ENCODE measurements at regions not wholly inside any gene's neighbourhood (a gene's known extent, or its start where the extent isn't known, plus 50 kb on each side); places are given as distances from the start of the nearest gene placed in this dataset.

DNA sequence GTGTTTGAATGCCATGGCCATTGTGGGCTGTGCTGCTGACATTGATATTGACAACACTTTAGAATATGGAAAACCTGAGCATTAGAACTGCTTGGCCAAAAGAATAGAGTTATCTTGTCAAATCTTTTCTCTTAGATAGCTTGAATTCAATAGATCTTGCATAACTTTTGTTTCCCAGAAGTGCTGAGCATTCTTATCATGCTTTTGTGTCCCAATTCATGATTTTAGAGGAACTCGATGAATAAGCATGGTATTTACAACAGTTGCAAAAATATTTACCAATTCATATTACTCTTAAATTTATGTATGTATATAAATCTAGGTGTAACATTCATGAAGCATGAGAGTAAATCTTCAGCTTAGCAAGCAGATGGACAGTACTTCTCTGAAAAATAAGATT is 508.0 kb downstream of the BCL11A start:
- no CpG with 5 or more reads among the region's 1 CpG for WGBS (ENCODE audit: extremely low coverage, insufficient coverage, low lambda C conversion rate)
- Histone ChIP-seq H3K4me3 (ENCODE audit: low read length) (no peak overlapping the region), H4K5ac (ENCODE audit: low read length) (no peak overlapping the region), H2BK120ac (ENCODE audit: low read depth, low read length) (no peak overlapping the region), H3K79me1 (ENCODE audit: low read length) (no peaks in the 10 kb centered on the region), H3K36me3 (ENCODE audit: control insufficient read depth, insufficient read depth, low read length) (no peaks in the 10 kb centered on the region), H2BK5ac (ENCODE audit: low read length) (no peak overlapping the region), H2AK5ac (ENCODE audit: low read length) (no peak overlapping the region), H3K18ac (ENCODE audit: low read length) (no peak overlapping the region), H2BK15ac (replicated peaks; ENCODE audit: low read depth) (no peak overlapping the region), H3K4me1 (ENCODE audit: control insufficient read depth, low read depth, low read length) (no peaks in the 10 kb centered on the region), H3K23ac (ENCODE audit: low read length) (no peak overlapping the region), H4K8ac (ENCODE audit: low read depth, low read length) (no peak overlapping the region), H3K27me3 (ENCODE audit: insufficient read depth, low read length, poor library complexity) (no peaks in the 10 kb centered on the region), H3K4ac (ENCODE audit: low read depth, low read length) (no peak overlapping the region), H3K56ac (ENCODE audit: low read length) (no peak overlapping the region), H3K9ac (ENCODE audit: low read length) (no peak overlapping the region), H3K79me2 (ENCODE audit: control insufficient read depth, insufficient read depth, low read length) (no peaks in the 10 kb centered on the region), H3K4me2 (ENCODE audit: low read length) (no peak overlapping the region), H3K27ac (ENCODE audit: low read depth, low read length) (no peak overlapping the region)
- no peak for DNase-seq

DNA sequence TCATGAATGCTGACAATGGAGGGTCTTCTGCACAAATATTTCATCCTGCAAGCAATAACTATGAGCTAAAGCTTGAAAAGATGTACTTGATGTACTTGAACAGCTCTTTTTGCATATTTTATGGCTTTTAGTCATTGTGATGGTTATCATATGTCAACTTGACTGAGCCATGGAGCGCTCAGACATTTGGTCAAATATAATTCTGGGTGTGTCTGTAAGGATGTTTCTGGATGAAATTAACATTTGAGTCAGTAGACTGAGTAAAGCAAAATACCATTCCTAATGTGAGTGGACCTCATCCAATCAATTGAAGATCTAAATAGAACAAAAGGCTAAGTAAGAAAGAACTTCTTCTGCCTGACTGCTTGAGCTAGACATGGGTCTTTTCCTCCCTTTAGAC is 509.0 kb downstream of the BCL11A start:
- Histone ChIP-seq H3K36me3 (ENCODE audit: control insufficient read depth, insufficient read depth, low read length) (no peaks in the 10 kb centered on the region), H3K4me2 (ENCODE audit: low read length) (no peak overlapping the region), H2AK5ac (ENCODE audit: low read length) (no peak overlapping the region), H3K27me3 (ENCODE audit: insufficient read depth, low read length, poor library complexity) (no peaks in the 10 kb centered on the region), H3K56ac (ENCODE audit: low read length) (no peak overlapping the region), H3K27ac (ENCODE audit: low read depth, low read length) (no peak overlapping the region), H3K23ac (ENCODE audit: low read length) (no peak overlapping the region), H2BK15ac (replicated peaks; ENCODE audit: low read depth) (no peak overlapping the region), H4K8ac (ENCODE audit: low read depth, low read length) (no peak overlapping the region), H3K4ac (ENCODE audit: low read depth, low read length) (no peak overlapping the region), H3K79me1 (ENCODE audit: low read length) (no peaks in the 10 kb centered on the region), H2BK5ac (ENCODE audit: low read length) (no peak overlapping the region), H2BK120ac (ENCODE audit: low read depth, low read length) (no peak overlapping the region), H3K79me2 (ENCODE audit: control insufficient read depth, insufficient read depth, low read length) (no peaks in the 10 kb centered on the region), H3K4me1 (ENCODE audit: control insufficient read depth, low read depth, low read length) (no peaks in the 10 kb centered on the region), H4K5ac (ENCODE audit: low read length) (no peak overlapping the region), H3K18ac (ENCODE audit: low read length) (no peak overlapping the region), H3K4me3 (ENCODE audit: low read length) (no peak overlapping the region), H3K9ac (ENCODE audit: low read length) (no peak overlapping the region)
- DNase-seq, result no peak
- no CpG with 5 or more reads among the region's 1 CpG for WGBS (ENCODE audit: extremely low coverage, insufficient coverage, low lambda C conversion rate)

DNA sequence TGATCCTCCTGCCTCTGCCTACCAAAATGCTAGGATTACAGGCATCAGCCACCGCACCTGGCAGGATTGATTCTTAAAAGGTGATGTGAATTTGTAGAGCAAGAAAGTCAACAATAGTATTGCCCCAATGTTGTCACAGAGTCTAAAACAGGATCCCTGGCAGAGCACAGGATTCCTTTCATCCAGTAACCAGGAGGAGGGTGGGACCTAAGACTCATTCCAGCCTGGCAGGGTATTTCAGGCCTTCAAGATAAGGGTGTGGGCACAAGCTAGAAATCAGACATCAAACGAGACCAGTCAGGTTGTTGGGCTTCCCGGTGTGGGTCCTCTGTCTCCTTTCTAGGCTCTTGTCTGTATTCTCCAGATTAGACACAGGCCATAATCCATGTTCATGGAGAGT is 511.4 kb downstream of the BCL11A start:
- Histone ChIP-seq H3K56ac (ENCODE audit: low read length) (no peak overlapping the region), H3K4ac (ENCODE audit: low read depth, low read length) (no peak overlapping the region), H3K27ac (ENCODE audit: low read depth, low read length) (no peak overlapping the region), H3K4me3 (ENCODE audit: low read length) (no peak overlapping the region), H3K4me2 (ENCODE audit: low read length) (no peak overlapping the region), H2BK120ac (ENCODE audit: low read depth, low read length) (no peak overlapping the region), H2AK5ac (ENCODE audit: low read length) (no peak overlapping the region), H3K79me2 (ENCODE audit: control insufficient read depth, insufficient read depth, low read length) (no peaks in the 10 kb centered on the region), H4K5ac (ENCODE audit: low read length) (no peak overlapping the region), H3K23ac (ENCODE audit: low read length) (no peak overlapping the region), H3K9ac (ENCODE audit: low read length) (no peak overlapping the region), H3K79me1 (ENCODE audit: low read length) (no peaks in the 10 kb centered on the region), H3K18ac (ENCODE audit: low read length) (no peak overlapping the region), H3K4me1 (ENCODE audit: control insufficient read depth, low read depth, low read length) (no peaks in the 10 kb centered on the region), H2BK5ac (ENCODE audit: low read length) (no peak overlapping the region), H3K36me3 (ENCODE audit: control insufficient read depth, insufficient read depth, low read length) (no peaks in the 10 kb centered on the region), H4K8ac (ENCODE audit: low read depth, low read length) (no peak overlapping the region), H3K27me3 (ENCODE audit: insufficient read depth, low read length, poor library complexity) (no peaks in the 10 kb centered on the region), H2BK15ac (replicated peaks; ENCODE audit: low read depth) (no peak overlapping the region)
- WGBS (ENCODE audit: extremely low coverage, insufficient coverage, low lambda C conversion rate), result no CpG with 5 or more reads among the region's 3 CpGs
- no peak for DNase-seq

DNA sequence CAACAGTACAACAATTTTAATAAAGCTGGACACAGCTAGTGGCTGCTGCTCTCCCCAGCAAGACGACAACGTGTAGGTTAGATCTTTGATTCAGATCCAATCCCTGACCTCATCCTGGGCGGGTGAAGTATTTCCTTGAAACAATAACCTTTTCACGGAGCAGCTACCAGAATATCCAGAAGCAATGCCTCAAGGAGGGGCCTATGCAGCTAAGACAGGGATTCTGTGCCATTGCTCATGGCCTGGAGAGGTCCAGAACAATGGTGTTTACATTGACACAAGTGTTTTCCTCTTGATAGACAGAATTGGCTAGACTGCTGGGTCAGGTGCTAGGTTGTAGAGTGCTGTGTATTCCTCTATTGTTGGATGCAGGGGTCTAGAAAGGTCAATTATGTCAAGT is 520.1 kb downstream of the BCL11A start:
- no peak overlapping the region for H3K23ac ChIP-seq (ENCODE audit: low read length)
- H3K79me2 ChIP-seq (ENCODE audit: control insufficient read depth, insufficient read depth, low read length), result no peaks in the 10 kb centered on the region
- H3K36me3 ChIP-seq (ENCODE audit: control insufficient read depth, insufficient read depth, low read length), result no peaks in the 10 kb centered on the region
- H2BK5ac ChIP-seq (ENCODE audit: low read length), result no peak overlapping the region
- H3K4ac ChIP-seq (ENCODE audit: low read depth, low read length), result no peak overlapping the region
- no peak overlapping the region for H3K56ac ChIP-seq (ENCODE audit: low read length)
- no peak overlapping the region for H3K4me2 ChIP-seq (ENCODE audit: low read length)
- H3K4me3 ChIP-seq (ENCODE audit: low read length), result no peak overlapping the region
- no CpG with 5 or more reads among the region's 4 CpGs for WGBS (ENCODE audit: extremely low coverage, insufficient coverage, low lambda C conversion rate)
- no peak overlapping the region for H2BK15ac ChIP-seq (replicated peaks; ENCODE audit: low read depth)
- H3K27me3 ChIP-seq (ENCODE audit: insufficient read depth, low read length, poor library complexity), result no peaks in the 10 kb centered on the region
- no peak overlapping the region for H4K8ac ChIP-seq (ENCODE audit: low read depth, low read length)
- H4K5ac ChIP-seq (ENCODE audit: low read length), result no peak overlapping the region
- H3K9ac ChIP-seq (ENCODE audit: low read length), result no peak overlapping the region
- no peaks in the 10 kb centered on the region for H3K79me1 ChIP-seq (ENCODE audit: low read length)
- H3K4me1 ChIP-seq (ENCODE audit: control insufficient read depth, low read depth, low read length), result no peaks in the 10 kb centered on the region
- DNase-seq, result no peak
- no peak overlapping the region for H3K18ac ChIP-seq (ENCODE audit: low read length)
- H3K27ac ChIP-seq (ENCODE audit: low read depth, low read length), result no peak overlapping the region
- no peak overlapping the region for H2BK120ac ChIP-seq (ENCODE audit: low read depth, low read length)
- no peak overlapping the region for H2AK5ac ChIP-seq (ENCODE audit: low read length)

DNA sequence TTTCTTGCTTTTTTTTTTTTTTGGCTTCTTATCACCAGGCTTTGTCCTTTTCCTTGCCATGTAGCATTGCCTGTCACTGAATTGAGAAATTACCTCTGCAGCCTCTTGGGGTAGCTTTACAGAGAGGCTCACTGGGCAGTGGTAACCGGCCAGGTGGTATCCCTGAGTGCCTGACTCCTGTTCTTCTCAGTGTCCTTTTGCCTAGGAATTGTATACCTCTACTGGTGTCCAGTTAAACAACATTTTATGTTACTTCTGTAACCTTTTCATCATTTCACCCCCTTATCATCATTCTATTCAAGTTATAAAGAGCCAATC is 523.9 kb downstream of the BCL11A start:
- H3K56ac ChIP-seq (ENCODE audit: low read length), result no peak overlapping the region
- no peaks in the 10 kb centered on the region for H3K79me1 ChIP-seq (ENCODE audit: low read length)
- WGBS (ENCODE audit: extremely low coverage, insufficient coverage, low lambda C conversion rate), result no CpG with 5 or more reads among the region's 1 CpG
- no peak overlapping the region for H3K4me3 ChIP-seq (ENCODE audit: low read length)
- H3K4ac ChIP-seq (ENCODE audit: low read depth, low read length), result no peak overlapping the region
- no peaks in the 10 kb centered on the region for H3K27me3 ChIP-seq (ENCODE audit: insufficient read depth, low read length, poor library complexity)
- H3K79me2 ChIP-seq (ENCODE audit: control insufficient read depth, insufficient read depth, low read length), result no peaks in the 10 kb centered on the region
- no peak overlapping the region for H4K5ac ChIP-seq (ENCODE audit: low read length)
- no peak overlapping the region for H2AK5ac ChIP-seq (ENCODE audit: low read length)
- H4K8ac ChIP-seq (ENCODE audit: low read depth, low read length), result no peak overlapping the region
- no peak overlapping the region for H2BK5ac ChIP-seq (ENCODE audit: low read length)
- no peaks in the 10 kb centered on the region for H3K4me1 ChIP-seq (ENCODE audit: control insufficient read depth, low read depth, low read length)
- H3K9ac ChIP-seq (ENCODE audit: low read length), result no peak overlapping the region
- H2BK15ac ChIP-seq (replicated peaks; ENCODE audit: low read depth), result no peak overlapping the region
- H2BK120ac ChIP-seq (ENCODE audit: low read depth, low read length), result no peak overlapping the region
- DNase-seq, result no peak
- no peak overlapping the region for H3K27ac ChIP-seq (ENCODE audit: low read depth, low read length)
- no peaks in the 10 kb centered on the region for H3K36me3 ChIP-seq (ENCODE audit: control insufficient read depth, insufficient read depth, low read length)
- no peak overlapping the region for H3K4me2 ChIP-seq (ENCODE audit: low read length)
- H3K18ac ChIP-seq (ENCODE audit: low read length), result no peak overlapping the region
- H3K23ac ChIP-seq (ENCODE audit: low read length), result no peak overlapping the region

DNA sequence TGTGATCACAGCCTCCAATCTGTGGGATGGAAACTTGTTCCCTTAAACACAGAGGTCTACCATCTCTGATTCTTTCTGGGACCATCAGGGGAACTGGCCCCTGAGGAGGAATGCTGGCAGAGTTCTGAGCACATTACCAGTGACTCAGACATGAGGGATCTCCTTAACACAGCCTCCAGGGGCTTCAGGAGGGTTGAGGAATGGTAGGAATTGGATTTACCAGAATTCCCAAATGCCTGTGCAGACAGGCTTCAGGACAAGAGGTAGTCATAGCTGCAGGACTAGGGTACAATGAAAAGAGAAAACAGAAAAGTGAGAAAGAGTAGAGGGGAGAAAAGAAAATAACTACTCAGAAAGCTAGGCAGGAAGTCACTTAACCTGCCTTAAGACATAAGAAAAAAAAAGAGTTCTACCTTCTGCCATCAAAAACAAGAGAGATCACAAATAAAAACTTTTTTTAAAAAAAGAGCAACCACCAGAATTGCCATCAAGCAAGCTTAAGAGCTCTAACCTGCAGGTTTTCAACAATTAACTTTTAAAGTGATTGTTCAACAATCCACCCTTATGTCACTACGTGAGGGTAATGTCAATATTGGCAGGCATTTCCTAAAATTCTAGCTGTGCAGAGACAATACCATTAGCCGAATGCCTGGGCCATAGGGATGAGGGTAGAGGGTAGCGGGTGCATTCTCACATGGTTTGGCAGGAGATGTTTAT is 524.4 kb downstream of the BCL11A start:
- Histone ChIP-seq H3K9ac (ENCODE audit: low read length) (no peak overlapping the region), H4K8ac (ENCODE audit: low read depth, low read length) (no peak overlapping the region), H3K79me1 (ENCODE audit: low read length) (no peaks in the 10 kb centered on the region), H3K4me3 (ENCODE audit: low read length) (no peak overlapping the region), H3K79me2 (ENCODE audit: control insufficient read depth, insufficient read depth, low read length) (no peaks in the 10 kb centered on the region), H2BK120ac (ENCODE audit: low read depth, low read length) (no peak overlapping the region), H3K27ac (ENCODE audit: low read depth, low read length) (no peak overlapping the region), H3K36me3 (ENCODE audit: control insufficient read depth, insufficient read depth, low read length) (no peaks in the 10 kb centered on the region), H3K18ac (ENCODE audit: low read length) (no peak overlapping the region), H3K27me3 (ENCODE audit: insufficient read depth, low read length, poor library complexity) (no peaks in the 10 kb centered on the region), H3K4ac (ENCODE audit: low read depth, low read length) (no peak overlapping the region), H2BK15ac (replicated peaks; ENCODE audit: low read depth) (no peak overlapping the region), H3K4me1 (ENCODE audit: control insufficient read depth, low read depth, low read length) (no peaks in the 10 kb centered on the region), H3K23ac (ENCODE audit: low read length) (no peak overlapping the region), H2AK5ac (ENCODE audit: low read length) (no peak overlapping the region), H4K5ac (ENCODE audit: low read length) (no peak overlapping the region), H2BK5ac (ENCODE audit: low read length) (no peak overlapping the region), H3K4me2 (ENCODE audit: low read length) (no peak overlapping the region), H3K56ac (ENCODE audit: low read length) (no peak overlapping the region)
- WGBS (ENCODE audit: extremely low coverage, insufficient coverage, low lambda C conversion rate), result no CpG with 5 or more reads among the region's 3 CpGs
- peak; percentile 89 for DNase-seq

Data from mesendoderm (in vitro differentiated cells).